Upper lobe of right lung (tissue), 1 donor: ENCODE measurements at regions not wholly inside any gene's neighbourhood (a gene's known extent, or its start where the extent isn't known, plus 50 kb on each side); places are given as distances from the start of the nearest gene placed in this dataset.
"Not testable (repeated sequence)": the region's sequence is repeated elsewhere in the genome, so short reads cannot be mapped to it uniquely, and the experiment has no call there.

Source experiments
- ATAC-seq: fragments of 200-7000 bp; cut with Tn5 transposase; one replicate; pipeline ENCODE4 v1.9.1; 2020; ENCODE audit warnings: mild to moderate bottlenecking, moderate library complexity
- DNase-seq: peaks from one replicate; pipeline ENCODE4 v3.0.0-alpha.2; 2020
- H3K27ac ChIP-seq: fragments of 200-600 bp; one replicate; pipeline ENCODE4 v1.8.0; 2022
- H3K27me3 ChIP-seq: fragments of 200-600 bp; one replicate; pipeline ENCODE4 v1.8.0; 2022; ENCODE audit warnings: mild to moderate bottlenecking
- H3K36me3 ChIP-seq: fragments of 200-600 bp; one replicate; pipeline ENCODE4 v1.8.0; 2022
- H3K4me1 ChIP-seq: fragments of 200-600 bp; one replicate; pipeline ENCODE4 v1.8.0; 2022
- H3K4me3 ChIP-seq: fragments of 200-600 bp; one replicate; pipeline ENCODE4 v1.8.0; 2022; ENCODE audit warnings: mild to moderate bottlenecking
- H3K9me3 ChIP-seq: fragments of 200-600 bp; one replicate; pipeline ENCODE4 v1.8.0; 2022
- CTCF ChIP-seq: fragments of 200-600 bp; IDR thresholded peaks from one replicate; pipeline ENCODE4 v1.8.0; 2022; ENCODE audit warnings: antibody characterized with exemption
- intact Hi-C: fragments of 100-400 bp; cut with DNase I; formaldehyde crosslinking; loops from one replicate; pipeline ENCODE4 v1.11.0; 2022
- donor health status: DM: no; HTN: yes; CAD: no; lungs with severe emphysema.

- Histone ChIP-seq H3K27ac (no peak overlapping the region), H3K4me3 (peak overlapping the region; percentile 36), H3K9me3 (no peaks in the 10 kb centered on the region), H3K4me1 (peaks cover 7% of the 10 kb centered on the region), H3K27me3 (peaks cover 7% of the 10 kb centered on the region), H3K36me3 (no peaks in the 10 kb centered on the region)
- no peak for DNase-seq
- intact Hi-C loops, result no loop called here
- ATAC-seq, result peak; percentile 17
- TF ChIP-seq CTCF, result no peak
These were observed 53.4 kb upstream of the PTCH1 start for GRCh38 chr9:95570150-95570549.

GRCh38 chr9:95568735-95569134 lies 52.0 kb upstream of the PTCH1 start:
- H3K36me3 ChIP-seq, intact Hi-C loops, H3K27ac ChIP-seq, H3K4me3 ChIP-seq, H3K9me3 ChIP-seq, H3K27me3 ChIP-seq, H3K4me1 ChIP-seq, DNase-seq, ATAC-seq: not testable (repeated sequence)
